H9 (cell line): ENCODE measurements at regions not wholly inside any gene's neighbourhood (a gene's known extent, or its start where the extent isn't known, plus 50 kb on each side); places are given as distances from the start of the nearest gene placed in this dataset.

ENCODE experiments used
- DNase-seq: peaks from one replicate; pipeline ENCODE4 v3.0.0-alpha.2; 2017
- H2AFZ ChIP-seq: one replicate; pipeline ENCODE4 v1.6.1; 2013; ENCODE audit warnings: mild to moderate bottlenecking, low read length, control low read depth, moderate library complexity
- H2AK5ac ChIP-seq: 2 replicates; pipeline ENCODE4 v1.6.1; 2013; ENCODE audit warnings: low read length, control low read depth, mixed read lengths; ENCODE audit not compliant: insufficient read length
- H2BK120ac ChIP-seq: one replicate; pipeline ENCODE4 v1.6.1; 2013; ENCODE audit warnings: low read depth, mild to moderate bottlenecking, low read length, control low read depth, inconsistent platforms; ENCODE audit not compliant: poor library complexity, severe bottlenecking
- H2BK12ac ChIP-seq: 2 replicates; pipeline ENCODE4 v1.6.1; 2013; ENCODE audit warnings: low read length, control low read depth, mixed read lengths, low read depth; ENCODE audit not compliant: insufficient read length
- H2BK15ac ChIP-seq: 2 replicates; pipeline ENCODE4 v1.6.1; 2013; ENCODE audit warnings: low read depth, low read length, control low read depth
- H2BK20ac ChIP-seq: one replicate; pipeline ENCODE4 v1.6.1; 2013; ENCODE audit warnings: low read depth, mild to moderate bottlenecking, low read length, control low read depth, inconsistent platforms; ENCODE audit not compliant: poor library complexity, severe bottlenecking
- H2BK5ac ChIP-seq: 2 replicates; pipeline ENCODE4 v1.6.1; 2013; ENCODE audit warnings: low read length, control low read depth, mixed read lengths; ENCODE audit not compliant: insufficient read length
- H3K14ac ChIP-seq: 2 replicates; pipeline ENCODE4 v1.6.1; 2013; ENCODE audit warnings: low read length, control low read depth; ENCODE audit not compliant: insufficient read depth
- H3K18ac ChIP-seq: 2 replicates; pipeline ENCODE4 v1.6.1; 2013; ENCODE audit warnings: low read depth, mild to moderate bottlenecking, mixed read lengths, low read length, control low read depth; ENCODE audit not compliant: insufficient read length
- H3K23ac ChIP-seq: 2 replicates; pipeline ENCODE4 v1.6.1; 2013; ENCODE audit warnings: low read length, control low read depth, mixed read lengths, low read depth; ENCODE audit not compliant: insufficient read length
- H3K23me2 ChIP-seq: 2 replicates; pipeline ENCODE4 v1.6.1; 2013; ENCODE audit warnings: low read depth, mild to moderate bottlenecking, mixed read lengths, low read length, control low read depth; ENCODE audit not compliant: insufficient read length, poor library complexity, severe bottlenecking
- H3K27ac ChIP-seq: 2 replicates; pipeline ENCODE4 v1.5.1; 2013; ENCODE audit warnings: low read length, control low read depth, mixed read lengths, low read depth; ENCODE audit not compliant: insufficient read length
- H3K27me3 ChIP-seq: 2 replicates; pipeline ENCODE4 v1.6.1; 2013; ENCODE audit warnings: low read length, control low read depth, inconsistent platforms; ENCODE audit not compliant: insufficient read depth
- H3K4ac ChIP-seq: 2 replicates; pipeline ENCODE4 v1.6.1; 2013; ENCODE audit warnings: low read depth, mild to moderate bottlenecking, control low read depth, inconsistent platforms, low read length, moderate library complexity
- H3K4me1 ChIP-seq: 2 replicates; pipeline ENCODE4 v1.6.1; 2013; ENCODE audit warnings: low read length, control low read depth, inconsistent platforms; ENCODE audit not compliant: insufficient read depth
- H3K4me2 ChIP-seq: 2 replicates; pipeline ENCODE4 v1.6.1; 2013; ENCODE audit warnings: low read length, control low read depth, mixed read lengths; ENCODE audit not compliant: insufficient read length, insufficient read depth
- H3K56ac ChIP-seq: 2 replicates; pipeline ENCODE4 v1.6.1; 2013; ENCODE audit warnings: low read depth, mild to moderate bottlenecking, mixed read lengths, low read length, control low read depth; ENCODE audit not compliant: insufficient read length
- H3K79me1 ChIP-seq: 2 replicates; pipeline ENCODE4 v1.6.1; 2013; ENCODE audit warnings: low read depth, mild to moderate bottlenecking, moderate library complexity, low read length, control low read depth, inconsistent platforms; ENCODE audit not compliant: insufficient read depth, poor library complexity, severe bottlenecking
- H3K79me2 ChIP-seq: 2 replicates; pipeline ENCODE4 v1.6.1; 2013; ENCODE audit warnings: low read length, control low read depth, inconsistent platforms; ENCODE audit not compliant: insufficient read depth
- H3K9ac ChIP-seq: 2 replicates; pipeline ENCODE4 v1.6.1; 2013; ENCODE audit warnings: low read length, control low read depth, mixed read lengths; ENCODE audit not compliant: insufficient read length; ENCODE audit errors: extremely low read depth
- H3K9me3 ChIP-seq: one replicate; pipeline ENCODE4 v1.6.1; 2013; ENCODE audit warnings: low read depth, low read length, inconsistent platforms; ENCODE audit not compliant: control insufficient read depth
- H3T11ph ChIP-seq: one replicate; pipeline ENCODE4 v1.6.1; 2013; ENCODE audit warnings: mild to moderate bottlenecking, low read length, control low read depth, inconsistent platforms
- H4K20me1 ChIP-seq: one replicate; pipeline ENCODE4 v1.6.1; 2013; ENCODE audit not compliant: control insufficient read depth, insufficient read length, insufficient read depth
- H4K5ac ChIP-seq: 2 replicates; pipeline ENCODE4 v1.6.1; 2013; ENCODE audit warnings: low read depth, mild to moderate bottlenecking, mixed read lengths, low read length, control low read depth; ENCODE audit not compliant: insufficient read length
- H4K8ac ChIP-seq: replicated peaks from 2 replicates; pipeline ENCODE4 v1.6.1; 2013; ENCODE audit warnings: low read length, control low read depth, mixed read lengths, low read depth; ENCODE audit not compliant: insufficient read length
- H4K91ac ChIP-seq: 2 replicates; pipeline ENCODE4 v1.6.1; 2013; ENCODE audit warnings: low read depth, mild to moderate bottlenecking, moderate library complexity, mixed read lengths, low read length, control low read depth; ENCODE audit not compliant: insufficient read length
- H3K27ac Mint-ChIP-seq, 3 experiments: 2 replicates in 2 of 3; 3 replicates in 1 of 3; pipeline ENCODE4 v1.8.0; 2020 to 2021; ENCODE audit warnings: mixed read lengths in 3 of 3, mild to moderate bottlenecking in 1 of 3, moderate library complexity in 1 of 3
- H3K27me3 Mint-ChIP-seq: 2 replicates; pipeline ENCODE4 v1.8.0; 2021; ENCODE audit warnings: low read depth, mild to moderate bottlenecking, moderate library complexity, mixed read lengths
- H3K36me3 Mint-ChIP-seq, 3 experiments: 2 replicates in 2 of 3; 3 replicates in 1 of 3; pipeline ENCODE4 v1.8.0; 2020 to 2021; ENCODE audit warnings: low read depth in 3 of 3, mixed read lengths in 3 of 3; ENCODE audit not compliant: insufficient read depth in 1 of 3
- H3K4me1 Mint-ChIP-seq, 2 experiments: 2 replicates each; pipeline ENCODE4 v1.8.0; 2020; ENCODE audit warnings: mixed read lengths in 2 of 2
- H3K4me3 Mint-ChIP-seq, 2 experiments: 2 replicates in 1 of 2; 3 replicates in 1 of 2; pipeline ENCODE4 v1.8.0; 2020 to 2021; ENCODE audit warnings: mild to moderate bottlenecking in 2 of 2, mixed read lengths in 2 of 2, moderate library complexity in 1 of 2
- H3K9me3 Mint-ChIP-seq, 2 experiments: 2 replicates in 1 of 2; 3 replicates in 1 of 2; pipeline ENCODE4 v1.8.0; 2020; ENCODE audit warnings: mild to moderate bottlenecking in 2 of 2, mixed read lengths in 2 of 2, moderate library complexity in 1 of 2
- CTCF ChIP-seq: fragments of 200-600 bp; sonication (generic); conservative IDR thresholded peaks from 3 replicates; pipeline ENCODE4 v1.8.0; 2021; ENCODE audit warnings: antibody characterized with exemption, mild to moderate bottlenecking
- WGBS: extraction: QIAGEN DNeasy Blood & Tissue Kit; methylation state at CpG from one replicate; pipeline ENCODE4 v1.1.7; 2013; ENCODE audit warnings: missing lambda C conversion rate, low lambda C conversion rate, mixed read lengths; ENCODE audit not compliant: insufficient read length; ENCODE audit errors: extremely low coverage; 5-methylcytosine and 5-hydroxymethylcytosine counted together

GRCh38 chr1:79133774-79134364, 127.3 kb upstream of the ADGRL4 start:
- Histone ChIP-seq H3K56ac (no peak overlapping the region), H3K18ac (no peak overlapping the region), H4K20me1 (no peaks in the 10 kb centered on the region), H3K79me1 (no peaks in the 10 kb centered on the region), H4K8ac (no peak overlapping the region), H3K23me2 (no peaks in the 10 kb centered on the region), H3K27me3 (no peaks in the 10 kb centered on the region), H3K23ac (no peak overlapping the region), H2BK20ac (no peak overlapping the region), H4K5ac (no peak overlapping the region), H3T11ph (no peak overlapping the region), H2BK15ac (no peak overlapping the region), H3K4ac (no peak overlapping the region), H2AK5ac (no peak overlapping the region), H3K9me3 (no peaks in the 10 kb centered on the region), H2BK120ac (no peak overlapping the region), H3K14ac (no peak overlapping the region), H2AFZ (no peak overlapping the region), H2BK5ac (no peak overlapping the region), H3K4me2 (no peak overlapping the region), H3K4me1 (no peaks in the 10 kb centered on the region), H3K9ac (no peak overlapping the region), H2BK12ac (no peak overlapping the region), H3K79me2 (no peaks in the 10 kb centered on the region), H3K27ac (no peak overlapping the region), H4K91ac (no peak overlapping the region)
- Mint-ChIP-seq H3K36me3 (peaks cover 12 to 24% (median 14%) of the 10 kb centered on the region in 3 experiments), H3K4me3 (no peak overlapping the region), H3K9me3 (peaks cover 21% of the 10 kb centered on the region in 2 experiments), H3K4me1 (peaks cover 0 to 2% of the 10 kb centered on the region in 2 experiments; a peak in 1 of 4 replicates), H3K27me3 (no peaks in the 10 kb centered on the region), H3K27ac (no peak overlapping the region)
- WGBS, result no CpG with 5 or more reads among the region's 8 CpGs
- no peak for TF ChIP-seq CTCF
- DNase-seq, result no peak
